Endodermal cell (in vitro differentiated cells): ENCODE measurements at regions not wholly inside any gene's neighbourhood (a gene's known extent, or its start where the extent isn't known, plus 50 kb on each side); places are given as distances from the start of the nearest gene placed in this dataset.

Experiments
- DNase-seq: peaks from one replicate; pipeline ENCODE4 v3.0.0-alpha.2; 2017
- H3K27ac ChIP-seq: 2 replicates; pipeline ENCODE4 v1.5.1; 2013; ENCODE audit warnings: mild to moderate bottlenecking, low read depth, low read length, moderate library complexity
- H3K27me3 ChIP-seq: 2 replicates; pipeline ENCODE4 v1.6.1; 2013; ENCODE audit warnings: mild to moderate bottlenecking, low read length, moderate library complexity; ENCODE audit not compliant: insufficient read depth, control insufficient read depth, poor library complexity, severe bottlenecking
- H3K36me3 ChIP-seq: 2 replicates; pipeline ENCODE4 v1.7.0; 2013; ENCODE audit warnings: mild to moderate bottlenecking, low read length, moderate library complexity; ENCODE audit not compliant: control insufficient read depth, insufficient read depth
- H3K4me1 ChIP-seq: one replicate; pipeline ENCODE4 v1.7.0; 2013; ENCODE audit warnings: low read length; ENCODE audit not compliant: control insufficient read depth, insufficient read depth
- H3K4me3 ChIP-seq: 2 replicates; pipeline ENCODE4 v1.5.1; 2013; ENCODE audit warnings: mild to moderate bottlenecking, low read length, moderate library complexity
- H3K9ac ChIP-seq: 2 replicates; pipeline ENCODE4 v1.6.1; 2013; ENCODE audit warnings: mild to moderate bottlenecking, low read length, moderate library complexity; ENCODE audit not compliant: poor library complexity, severe bottlenecking; ENCODE audit errors: extremely low read depth
- H3K9me3 ChIP-seq: 2 replicates; pipeline ENCODE4 v1.6.1; 2013; ENCODE audit warnings: mild to moderate bottlenecking, low read length, moderate library complexity; ENCODE audit not compliant: control insufficient read depth
- H3K27ac Mint-ChIP-seq: 2 replicates; pipeline ENCODE4 v1.8.0; 2020; ENCODE audit warnings: mixed read lengths
- H3K27me3 Mint-ChIP-seq: 2 replicates; pipeline ENCODE4 v1.8.0; 2021; ENCODE audit warnings: mild to moderate bottlenecking, mixed read lengths; ENCODE audit not compliant: insufficient read depth
- H3K36me3 Mint-ChIP-seq: 2 replicates; pipeline ENCODE4 v1.8.0; 2020; ENCODE audit warnings: low read depth, mixed read lengths
- H3K4me1 Mint-ChIP-seq: 2 replicates; pipeline ENCODE4 v1.8.0; 2020; ENCODE audit warnings: mixed read lengths
- H3K4me3 Mint-ChIP-seq: 2 replicates; pipeline ENCODE4 v1.8.0; 2020; ENCODE audit warnings: mild to moderate bottlenecking, moderate library complexity, mixed read lengths
- H3K9me3 Mint-ChIP-seq: 2 replicates; pipeline ENCODE4 v1.8.0; 2020; ENCODE audit warnings: mild to moderate bottlenecking, mixed read lengths
- WGBS, 2 experiments: methylation state at CpG; one replicate each; pipeline versions ENCODE4 v1.1.5 to v1.1.7; 2013; ENCODE audit warnings: missing lambda C conversion rate in 2 of 2, mixed read lengths in 1 of 2; ENCODE audit not compliant: insufficient coverage in 1 of 2, insufficient read length in 1 of 2; 5-methylcytosine and 5-hydroxymethylcytosine counted together
- TF ChIP-seq, protein P1 (sequence below): fragments of 200-600 bp; sonication (generic); conservative IDR thresholded peaks from 2 replicates; pipeline ENCODE4 v1.5.0; 2021; ENCODE audit warnings: antibody characterized with exemption, mild to moderate bottlenecking

DNA sequence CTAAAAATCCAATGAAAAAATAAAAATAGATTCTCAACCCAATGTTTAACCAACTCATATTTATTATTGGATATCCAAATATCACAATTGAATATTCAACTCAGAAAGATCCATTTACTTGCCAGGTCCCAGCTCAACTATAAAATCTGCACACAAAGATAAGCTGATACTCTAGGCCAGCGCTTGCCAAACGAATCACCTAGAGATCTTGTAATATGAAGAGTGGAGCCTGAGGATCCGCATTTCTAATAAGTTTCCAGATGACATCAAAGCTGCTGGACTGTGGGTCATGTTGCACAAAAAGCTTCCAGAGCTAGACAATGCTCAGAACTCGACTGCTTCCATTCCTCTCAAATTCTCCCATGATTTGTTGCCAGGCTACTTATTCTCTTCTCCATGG is 51.7 kb upstream of the HSF2 start:
- Histone ChIP-seq H3K9ac (no peak overlapping the region), H3K4me1 (no peaks in the 10 kb centered on the region), H3K27me3 (no peaks in the 10 kb centered on the region), H3K9me3 (no peaks in the 10 kb centered on the region), H3K36me3 (no peaks in the 10 kb centered on the region), H3K27ac (no peak overlapping the region), H3K4me3 (no peak overlapping the region)
- DNase-seq: no peak
- Mint-ChIP-seq H3K4me1 (no peaks in the 10 kb centered on the region), H3K36me3 (no peaks in the 10 kb centered on the region), H3K4me3 (no peak overlapping the region), H3K27ac (no peak overlapping the region), H3K27me3 (peaks cover 3% of the 10 kb centered on the region), H3K9me3 (no peaks in the 10 kb centered on the region)
- 87 to 91% methylated on average over 4 of the region's 4 CpGs for WGBS, 2 experiments
- TF ChIP-seq, protein P1, sequence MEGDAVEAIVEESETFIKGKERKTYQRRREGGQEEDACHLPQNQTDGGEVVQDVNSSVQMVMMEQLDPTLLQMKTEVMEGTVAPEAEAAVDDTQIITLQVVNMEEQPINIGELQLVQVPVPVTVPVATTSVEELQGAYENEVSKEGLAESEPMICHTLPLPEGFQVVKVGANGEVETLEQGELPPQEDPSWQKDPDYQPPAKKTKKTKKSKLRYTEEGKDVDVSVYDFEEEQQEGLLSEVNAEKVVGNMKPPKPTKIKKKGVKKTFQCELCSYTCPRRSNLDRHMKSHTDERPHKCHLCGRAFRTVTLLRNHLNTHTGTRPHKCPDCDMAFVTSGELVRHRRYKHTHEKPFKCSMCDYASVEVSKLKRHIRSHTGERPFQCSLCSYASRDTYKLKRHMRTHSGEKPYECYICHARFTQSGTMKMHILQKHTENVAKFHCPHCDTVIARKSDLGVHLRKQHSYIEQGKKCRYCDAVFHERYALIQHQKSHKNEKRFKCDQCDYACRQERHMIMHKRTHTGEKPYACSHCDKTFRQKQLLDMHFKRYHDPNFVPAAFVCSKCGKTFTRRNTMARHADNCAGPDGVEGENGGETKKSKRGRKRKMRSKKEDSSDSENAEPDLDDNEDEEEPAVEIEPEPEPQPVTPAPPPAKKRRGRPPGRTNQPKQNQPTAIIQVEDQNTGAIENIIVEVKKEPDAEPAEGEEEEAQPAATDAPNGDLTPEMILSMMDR: no peak
